GM18502 (cell line): ENCODE measurements at regions not wholly inside any gene's neighbourhood (a gene's known extent, or its start where the extent isn't known, plus 50 kb on each side); places are given as distances from the start of the nearest gene placed in this dataset.

Experiments
- ATAC-seq: cut with Tn5 transposase; IDR thresholded peaks from one replicate; pipeline ENCODE4 v1.9.1; 2021; ENCODE audit warnings: mild to moderate bottlenecking; ENCODE audit not compliant: unreplicated experiment, poor library complexity

DNA sequence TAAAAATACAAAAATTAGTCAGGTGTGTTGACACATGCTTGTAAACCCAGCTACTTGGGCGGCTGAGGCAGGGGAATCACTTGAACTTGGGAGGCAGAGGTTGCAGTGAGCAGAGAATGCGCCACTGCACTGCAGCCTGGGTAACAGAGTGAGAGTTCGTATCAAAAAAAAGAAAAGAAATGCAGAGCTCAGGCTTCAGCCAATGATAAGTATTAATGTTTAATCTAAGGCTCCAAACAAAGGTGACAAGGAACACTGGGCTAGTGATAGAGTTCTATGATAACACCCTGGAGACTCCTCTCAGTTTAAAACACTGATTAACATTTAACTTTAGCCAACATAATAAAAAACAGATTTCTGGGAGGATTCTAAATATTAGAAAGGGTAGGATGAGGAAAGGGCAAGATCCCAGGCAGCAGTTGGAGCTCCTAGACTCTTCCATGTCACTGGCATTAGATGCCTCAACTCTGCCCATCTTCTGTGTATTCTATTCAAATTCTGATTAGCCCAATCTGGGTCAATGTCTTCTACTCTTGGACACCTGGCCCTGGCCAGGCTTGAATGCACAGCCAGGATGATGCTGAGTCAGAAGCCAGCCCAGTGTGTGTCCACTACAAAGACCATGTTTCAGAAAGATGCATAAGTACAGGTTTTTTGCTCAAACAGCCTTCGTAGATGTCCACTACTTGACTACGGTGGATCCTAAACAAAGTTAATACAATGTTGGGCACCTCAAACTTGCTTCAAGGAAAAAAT is 91.0 kb upstream of the FAM169A start:
- no peak for ATAC-seq

DNA sequence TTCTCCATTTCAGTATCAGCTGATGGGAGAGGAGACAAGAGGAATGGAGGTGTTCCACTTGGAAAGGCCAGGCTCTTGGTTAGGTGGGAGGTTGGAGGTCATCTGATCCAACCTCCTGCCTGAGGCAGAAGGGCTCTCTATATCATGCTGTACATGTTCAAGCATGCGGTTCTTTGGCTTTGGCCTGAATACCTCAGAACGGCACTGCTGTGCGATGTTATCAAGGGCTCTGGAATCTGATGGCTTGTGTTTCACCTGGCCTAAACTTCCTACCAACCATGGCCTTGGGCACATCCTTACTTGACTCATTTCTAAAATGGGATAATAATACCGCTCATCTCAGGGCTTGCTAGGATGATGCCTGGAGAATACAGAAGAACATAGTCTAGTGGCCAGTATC is 90.1 kb upstream of the FAM169A start:
- ATAC-seq: no peak

DNA sequence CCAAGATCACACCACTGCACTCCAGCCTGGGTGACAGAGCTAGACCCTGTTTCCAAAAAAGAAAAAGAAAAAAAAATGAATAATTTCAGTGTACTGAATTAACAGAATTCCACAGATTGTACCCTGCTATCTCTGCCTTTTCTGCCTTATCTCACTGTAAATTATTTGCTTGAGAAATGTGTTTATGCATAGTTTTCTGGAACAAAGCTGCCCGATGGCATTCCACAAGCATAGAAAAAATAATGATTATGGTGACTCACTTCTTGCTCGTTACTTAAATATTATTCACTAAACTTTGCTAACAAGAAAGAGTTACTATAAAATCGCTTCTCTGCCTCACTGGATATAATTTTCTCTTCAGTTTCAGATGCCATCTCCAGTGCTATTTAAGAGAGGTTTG is 88.7 kb upstream of the FAM169A start:
- no peak for ATAC-seq

DNA sequence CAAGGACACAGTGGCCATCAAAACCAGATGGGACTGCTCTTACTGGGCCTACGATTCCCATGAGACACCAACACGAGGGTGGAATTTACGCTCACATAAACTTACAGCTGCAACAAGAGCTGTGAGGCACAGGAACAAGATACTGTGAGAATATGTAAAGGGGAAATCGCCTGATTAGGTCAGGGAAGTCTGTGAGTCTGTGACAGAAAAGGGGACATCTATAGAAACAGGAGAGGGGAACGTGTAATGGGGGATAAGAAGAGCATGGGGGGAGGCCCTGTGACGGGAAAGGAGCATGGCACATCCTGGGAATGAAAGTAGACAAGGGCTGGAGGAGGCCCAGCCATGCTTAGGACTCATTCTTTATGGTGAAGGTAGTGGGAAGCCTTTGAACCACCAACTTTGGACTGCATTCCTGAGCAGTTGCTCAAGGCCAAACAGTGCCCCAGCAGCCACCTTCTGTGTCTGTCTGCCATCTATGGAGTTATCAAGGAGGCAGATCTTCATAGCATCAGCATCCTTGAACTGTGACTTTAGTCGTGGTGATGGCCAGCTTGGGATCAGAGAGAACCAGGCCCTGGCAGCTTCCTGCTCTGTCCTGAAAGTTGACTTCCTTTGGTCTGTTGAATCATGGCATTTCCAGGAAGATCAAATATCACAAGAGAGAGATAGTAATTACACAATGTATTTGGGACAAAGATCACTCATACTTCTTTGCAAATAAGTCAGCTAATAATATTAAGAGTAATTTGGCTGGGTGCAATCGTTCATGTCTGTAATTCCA is 87.9 kb upstream of the FAM169A start:
- no peak for ATAC-seq

DNA sequence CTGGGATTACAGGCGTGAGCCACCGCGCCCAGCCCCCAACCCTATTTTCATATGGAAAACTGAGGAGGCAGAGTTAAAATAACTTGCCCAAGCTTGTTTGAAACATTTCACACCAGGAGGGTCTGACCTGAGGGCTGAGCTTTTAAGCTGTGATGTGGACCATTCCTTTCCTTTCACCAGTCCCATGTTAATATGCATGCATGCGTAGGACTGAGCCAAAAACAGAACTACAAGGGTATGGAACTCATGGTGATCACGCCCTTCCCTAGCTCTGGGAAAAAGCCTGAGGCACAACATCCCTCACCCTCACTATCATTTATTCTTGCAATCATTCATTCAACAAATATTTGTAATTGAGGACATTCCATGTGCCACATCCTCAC is 87.4 kb upstream of the FAM169A start:
- ATAC-seq: no peak

DNA sequence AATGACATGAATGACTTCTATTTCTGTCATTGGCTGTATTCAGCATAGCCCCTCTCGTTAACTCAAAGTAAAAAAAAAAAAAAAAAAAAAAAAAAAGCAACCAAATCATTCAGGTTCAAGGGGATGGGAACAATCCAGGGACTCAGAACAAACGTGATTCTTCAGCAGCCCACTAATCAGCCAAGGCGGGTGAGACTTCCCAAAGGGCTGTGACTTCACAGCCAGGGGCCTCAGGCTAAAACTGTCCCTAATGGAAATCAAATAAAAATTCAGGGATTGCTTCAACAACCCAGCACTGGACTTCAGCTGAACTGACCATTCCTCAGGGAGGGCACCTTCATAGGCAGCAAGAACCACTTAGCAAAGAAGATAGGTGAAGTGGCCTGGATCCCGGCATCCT is 86.2 kb upstream of the FAM169A start:
- ATAC-seq: no peak

DNA sequence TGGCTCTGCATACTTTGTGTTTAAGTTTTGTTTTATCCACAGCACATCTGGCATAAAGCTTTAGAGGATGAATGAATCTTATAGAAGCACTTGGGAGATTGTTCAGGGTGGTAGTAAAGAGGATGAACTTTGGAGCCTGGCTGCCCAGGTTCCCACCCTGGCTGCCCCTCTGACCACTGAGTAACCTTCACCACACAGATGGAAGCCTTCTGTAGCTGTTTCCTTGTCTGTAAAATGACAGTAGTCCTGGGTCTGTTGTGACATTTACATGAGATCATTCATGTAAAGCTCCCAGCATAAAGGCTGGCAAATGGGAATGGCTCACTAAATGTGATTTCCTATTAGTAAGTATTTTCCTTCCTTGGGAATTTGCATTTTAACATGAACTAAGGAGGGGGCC is 85.7 kb upstream of the FAM169A start:
- no peak for ATAC-seq

DNA sequence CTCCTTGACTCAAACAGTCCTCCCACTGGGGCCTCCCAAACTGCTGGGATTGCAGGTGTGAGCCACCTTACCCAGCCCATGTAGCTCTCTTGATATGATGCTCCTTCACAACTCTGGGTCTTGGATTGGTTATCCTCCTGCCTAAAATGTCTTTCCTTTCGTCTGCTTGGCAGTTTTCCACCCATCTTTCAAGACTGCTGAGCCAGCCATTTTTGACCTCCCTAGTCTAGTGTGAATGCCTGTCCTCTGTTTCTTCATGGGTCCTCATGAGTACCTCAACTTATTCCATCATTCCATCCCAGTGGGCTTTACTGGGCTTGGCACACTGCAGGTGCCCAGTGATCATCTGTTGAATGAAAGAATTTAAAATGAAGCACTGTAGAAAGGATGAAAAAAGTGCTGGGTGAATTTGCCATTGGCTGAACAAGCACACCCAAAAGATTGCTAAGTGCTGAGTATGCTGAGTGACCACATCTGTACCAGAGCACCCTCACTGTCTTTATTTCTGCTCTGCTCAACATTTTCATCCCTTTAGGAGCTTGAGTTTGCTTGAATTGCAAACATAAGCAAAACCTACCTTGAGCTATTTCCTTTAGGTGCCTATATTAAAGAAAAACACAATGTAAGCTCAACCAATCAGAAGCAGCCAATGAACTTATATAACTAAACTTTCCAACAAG is 84.8 kb upstream of the FAM169A start:
- no peak for ATAC-seq

DNA sequence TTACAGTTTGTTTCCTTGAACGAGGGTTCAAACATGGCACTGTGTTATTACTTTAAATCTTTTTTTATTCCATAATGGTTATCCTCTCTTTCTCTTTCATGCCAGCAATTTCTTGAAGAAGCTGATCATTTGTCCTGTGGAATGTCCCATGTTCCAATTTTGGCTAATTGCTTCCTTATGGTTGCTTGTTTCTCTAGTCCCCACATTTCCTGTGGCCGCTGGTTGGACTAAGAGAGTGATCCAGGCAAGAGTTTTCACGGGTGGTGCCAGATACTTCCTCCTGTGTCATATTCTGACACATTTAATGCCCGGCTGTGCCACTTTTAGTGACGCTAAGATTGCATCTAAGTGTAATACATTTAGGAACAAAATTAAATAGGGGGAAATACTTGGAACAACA is 83.8 kb upstream of the FAM169A start:
- no peak for ATAC-seq

DNA sequence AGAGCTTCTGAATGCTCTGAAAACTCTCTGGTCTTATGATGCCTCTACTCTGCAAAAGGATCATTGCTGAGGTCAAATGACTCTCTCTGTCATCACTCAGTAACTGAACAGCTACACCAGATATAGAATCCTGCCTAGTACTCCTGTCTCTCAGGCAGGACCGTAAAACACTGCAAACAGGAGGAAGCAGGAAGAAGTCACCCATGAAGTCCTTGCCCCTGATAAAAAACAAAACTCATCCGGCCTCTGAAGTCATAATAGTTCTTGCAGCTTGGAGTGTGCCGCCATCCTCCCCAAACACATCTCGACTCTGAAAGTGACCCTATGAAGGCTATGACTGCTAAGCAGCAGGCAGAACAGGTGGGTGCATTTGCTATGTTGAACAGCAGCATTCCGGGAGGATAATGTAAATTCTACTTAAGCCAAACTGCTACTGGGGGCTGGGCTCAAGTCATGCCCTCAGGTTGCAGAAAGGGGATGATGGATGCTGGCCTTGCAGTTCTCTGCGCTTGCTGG is 81.9 kb upstream of the FAM169A start:
- ATAC-seq: no peak

DNA sequence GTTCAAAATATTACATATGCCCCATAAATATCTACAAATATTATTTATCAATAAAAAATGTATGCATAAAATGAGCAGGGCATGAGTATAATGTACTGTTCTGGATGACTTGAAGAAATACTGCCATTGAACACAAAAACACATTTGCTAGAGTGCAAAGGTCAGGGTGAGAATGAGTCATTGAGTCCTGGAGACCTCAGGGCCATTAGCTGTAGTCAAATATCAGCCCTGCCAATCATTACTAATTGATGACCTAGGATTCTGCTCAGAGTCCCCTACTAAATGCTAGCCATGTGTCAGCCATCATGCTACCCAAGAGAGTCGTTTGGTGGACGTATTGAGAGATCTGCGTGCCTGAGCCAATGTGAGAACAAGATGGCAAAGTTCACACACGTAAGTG is 80.3 kb upstream of the FAM169A start:
- ATAC-seq: no peak

DNA sequence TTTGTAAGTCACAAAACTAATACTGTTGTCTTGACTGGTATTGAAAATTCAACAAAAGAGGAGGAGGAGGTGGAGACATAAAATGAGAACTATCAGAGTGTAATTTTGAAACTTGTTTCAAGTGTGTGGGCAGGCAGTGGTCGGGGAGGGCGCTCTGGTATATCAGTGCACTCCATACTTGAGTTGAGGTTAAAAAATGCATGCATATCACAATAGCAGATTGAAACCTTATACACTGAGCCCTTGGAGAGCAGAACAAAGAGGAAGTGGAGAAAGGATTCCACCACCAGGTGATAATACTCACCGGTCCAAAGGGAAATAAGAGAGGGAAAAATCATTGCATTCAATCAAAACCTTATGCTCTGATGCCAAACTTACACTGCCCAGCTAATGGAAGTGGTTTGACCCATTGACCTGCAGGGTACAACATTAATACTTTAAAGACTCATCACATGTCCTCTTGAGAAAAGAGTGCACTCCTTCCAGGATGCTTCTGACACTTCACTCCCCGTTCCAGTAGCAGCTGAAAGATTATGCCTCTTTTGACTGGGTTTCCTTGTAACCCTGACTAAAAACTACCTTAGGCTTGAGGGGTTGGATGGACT is 79.5 kb upstream of the FAM169A start:
- peak; percentile 86 for ATAC-seq

DNA sequence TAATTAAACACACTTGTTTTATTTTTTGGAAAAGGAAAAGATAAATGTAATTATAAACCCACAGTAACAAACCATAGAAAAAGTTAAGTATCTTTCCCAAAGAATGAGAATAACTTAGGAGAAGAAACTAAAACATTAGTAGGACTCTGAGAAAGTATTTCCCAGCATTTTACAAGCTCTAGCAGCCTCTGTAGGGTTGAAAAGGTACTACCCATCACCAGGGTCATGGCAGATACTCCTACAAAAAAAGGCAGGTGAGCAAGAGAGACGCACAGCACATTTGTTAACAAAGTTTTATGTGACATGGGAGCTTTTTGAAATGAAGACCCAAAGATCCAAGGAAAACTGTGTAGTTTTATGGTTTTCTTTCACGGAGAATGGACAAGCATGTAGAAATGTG is 77.7 kb upstream of the FAM169A start:
- ATAC-seq: no peak

DNA sequence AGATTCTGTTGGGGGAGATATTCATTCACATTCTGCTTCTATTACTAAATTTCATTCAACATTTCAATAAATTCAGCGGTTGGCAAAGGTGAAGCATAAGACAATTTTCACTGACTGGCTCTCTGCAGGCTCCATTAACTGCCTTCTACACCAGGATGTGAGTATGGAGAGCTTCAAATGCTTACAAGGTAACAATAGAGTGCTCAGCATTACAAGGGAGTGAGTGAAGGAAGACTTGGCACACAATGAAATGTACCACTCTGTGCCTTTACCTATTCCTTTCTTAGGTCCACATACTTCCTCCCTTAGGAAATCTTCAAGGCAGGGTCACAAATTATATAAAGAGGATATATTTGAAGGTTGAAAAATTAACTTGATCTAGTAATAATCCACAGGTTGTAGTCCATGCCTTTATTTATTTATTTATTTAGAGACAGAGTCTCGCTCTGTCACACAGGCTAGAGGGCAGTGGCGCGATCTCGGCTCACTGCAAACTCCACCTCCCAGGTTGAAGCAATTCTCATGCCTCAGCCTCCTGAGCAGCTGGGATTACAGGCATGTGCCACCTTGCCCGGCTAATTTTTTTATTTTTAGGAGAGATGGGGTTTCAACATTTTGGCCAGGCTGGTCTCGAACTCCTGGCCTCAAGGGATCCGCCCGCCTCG is 76.6 kb upstream of the FAM169A start:
- ATAC-seq: no peak

DNA sequence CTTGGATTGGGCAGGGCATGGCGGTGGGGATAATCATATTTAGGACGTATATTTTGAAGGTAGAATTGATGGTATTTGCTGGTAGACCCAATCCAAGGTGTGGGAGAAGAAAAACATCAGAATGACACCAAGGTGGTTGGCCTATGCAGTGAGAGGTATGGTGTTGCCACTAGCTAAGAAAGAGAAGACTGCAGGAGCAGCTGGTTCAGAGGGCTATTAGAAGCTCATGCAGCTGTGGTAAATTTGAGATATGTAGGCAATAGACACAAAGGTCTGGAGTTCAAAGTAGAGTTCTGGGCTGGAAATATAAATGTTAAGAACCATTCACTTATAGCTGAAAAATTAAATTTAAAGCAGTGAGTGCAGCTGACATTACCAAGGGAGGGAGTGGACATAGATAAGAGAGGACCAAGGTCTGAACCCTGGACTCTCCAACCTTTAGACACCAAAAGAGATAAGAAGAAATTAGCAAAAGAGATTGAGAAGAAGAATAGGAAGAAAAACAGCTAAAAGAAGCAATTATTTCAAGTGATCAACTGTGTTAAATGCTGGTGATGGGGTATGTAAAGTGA is 74.7 kb upstream of the FAM169A start:
- ATAC-seq: no peak

DNA sequence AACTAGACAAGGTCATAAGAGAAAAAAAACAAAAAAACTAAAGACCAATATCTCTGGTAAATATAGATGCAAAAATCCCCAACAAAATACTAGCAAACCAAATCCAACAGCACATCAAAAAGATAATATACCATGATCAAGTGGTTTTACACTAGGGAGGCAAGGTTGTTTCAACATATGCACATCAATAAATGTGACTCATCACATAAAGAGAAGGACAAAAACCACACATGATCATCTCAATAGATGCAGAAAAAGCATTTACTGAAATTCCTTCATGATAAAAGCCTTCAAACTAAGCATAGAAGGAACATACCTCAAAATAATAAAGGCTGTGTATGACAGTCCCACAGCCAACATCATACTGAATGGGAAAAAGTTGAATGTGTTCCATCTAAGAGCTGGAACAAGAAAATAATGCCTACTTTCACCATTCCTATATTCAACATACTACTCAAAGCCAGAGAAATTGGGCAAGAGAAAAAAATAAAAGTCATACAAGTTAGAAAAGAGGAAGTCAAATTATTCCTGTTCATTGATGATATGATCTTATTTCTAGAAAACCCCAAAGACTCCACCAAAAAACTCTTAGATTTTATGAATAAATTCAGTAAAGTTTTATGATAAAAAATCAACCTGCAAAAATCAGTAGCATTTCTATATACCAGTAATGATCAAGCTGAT is 72.2 kb upstream of the FAM169A start:
- ATAC-seq: no peak

DNA sequence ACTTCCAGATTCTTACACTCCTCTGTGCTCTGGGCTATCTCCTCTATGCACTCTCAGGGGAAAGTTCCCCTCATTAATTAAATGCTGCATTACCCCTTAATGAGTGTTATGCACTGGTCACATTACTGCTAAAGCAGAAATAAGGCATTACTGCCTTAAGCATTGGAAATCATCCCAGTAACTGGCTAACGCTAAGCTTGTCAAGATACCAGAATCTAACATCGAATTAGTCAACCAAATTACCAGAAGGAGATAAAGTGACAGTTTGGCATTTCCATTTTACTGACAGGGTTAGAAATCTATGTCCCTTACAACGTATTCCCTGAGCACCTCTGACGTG is 69.5 kb upstream of the FAM169A start:
- no peak for ATAC-seq

DNA sequence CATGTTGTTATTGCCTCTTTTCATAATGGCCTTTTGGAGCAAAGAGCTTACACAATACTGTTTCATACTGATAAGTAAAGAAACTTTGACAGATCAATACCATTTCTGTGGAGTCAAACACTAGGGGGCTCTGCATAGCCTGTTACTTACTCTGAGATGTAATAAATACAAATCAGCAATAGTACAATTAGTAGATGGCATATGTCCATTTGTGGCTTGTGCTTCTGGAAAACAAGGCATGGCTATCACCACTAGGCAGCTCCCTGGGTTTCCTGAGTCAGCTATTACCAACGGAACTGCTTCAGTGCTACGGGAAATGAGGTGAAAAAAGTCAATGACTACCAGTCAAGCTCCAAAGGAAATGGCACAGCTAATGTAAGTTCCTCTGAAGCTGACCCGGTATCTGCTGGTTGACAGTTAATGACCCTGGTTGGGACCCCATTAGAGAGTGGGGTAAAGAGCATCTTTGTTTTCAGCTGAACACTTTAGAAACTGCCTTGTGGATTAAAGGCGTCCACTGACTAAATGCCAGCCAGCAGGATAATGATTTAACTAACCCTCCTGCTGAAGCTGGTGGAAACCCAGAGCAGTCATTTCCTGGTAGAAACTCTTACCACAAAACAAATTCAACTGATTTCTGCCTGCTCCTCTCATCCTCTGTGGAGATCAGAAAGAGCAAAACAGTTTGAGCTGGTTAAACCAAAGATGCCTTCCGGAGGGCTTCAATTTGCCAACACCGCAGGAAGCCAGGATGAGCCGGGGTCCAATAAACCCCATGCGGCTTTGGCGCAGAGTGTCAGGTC is 69.0 kb upstream of the FAM169A start:
- ATAC-seq: peak; percentile 48

DNA sequence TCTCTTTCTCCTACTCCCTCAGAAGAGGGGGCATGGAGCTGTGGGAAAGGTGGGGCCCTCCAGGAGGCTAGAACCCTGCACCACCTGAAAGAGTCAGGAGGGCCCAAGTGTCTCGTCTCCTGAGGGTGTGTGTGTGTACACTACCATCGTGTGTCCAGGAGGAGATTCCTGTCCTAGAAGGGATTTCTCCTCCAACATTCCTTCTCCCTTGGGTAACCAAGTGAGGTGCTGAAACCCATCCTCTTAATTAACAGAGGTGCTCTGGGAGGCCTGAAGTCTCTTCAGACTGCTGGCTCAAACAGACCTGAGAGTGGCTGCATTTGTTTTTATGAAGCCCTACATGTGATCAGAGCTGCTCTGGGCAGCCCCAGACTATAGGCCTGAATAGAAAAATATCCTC is 61.1 kb upstream of the FAM169A start:
- ATAC-seq: no peak
